ENCODE measurements at regions not wholly inside any gene's neighbourhood (a gene's known extent, or its start where the extent isn't known, plus 50 kb on each side); places are given as distances from the start of the nearest gene placed in this dataset.
"Not testable (repeated sequence)": the region's sequence is repeated elsewhere in the genome, so short reads cannot be mapped to it uniquely, and the experiment has no call there.

- not testable (repeated sequence) for DNase-seq
Observed at GRCh38 chr1:228681076-228681565, 54.2 kb upstream of the RHOU start.

DNA sequence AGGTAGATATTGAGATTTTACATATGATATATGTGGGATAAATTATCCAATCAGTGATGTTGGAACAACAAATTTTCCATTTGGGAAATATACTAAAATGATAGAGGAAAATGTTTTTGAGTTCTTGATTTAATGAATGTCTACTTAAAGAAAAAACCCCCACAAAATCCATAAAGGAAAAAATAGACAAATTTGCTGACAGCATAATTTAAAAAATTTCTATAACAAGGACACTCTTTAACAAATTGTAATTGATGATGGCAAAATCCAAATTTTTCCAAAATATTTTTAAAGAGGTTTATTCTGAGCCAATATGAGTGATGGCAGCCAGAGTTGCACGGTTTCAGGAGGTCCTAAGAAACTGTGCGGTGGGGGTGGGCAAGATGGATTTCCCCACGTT, 51.9 kb upstream of the RHOU start:
- DNase-seq: no peak

DNA sequence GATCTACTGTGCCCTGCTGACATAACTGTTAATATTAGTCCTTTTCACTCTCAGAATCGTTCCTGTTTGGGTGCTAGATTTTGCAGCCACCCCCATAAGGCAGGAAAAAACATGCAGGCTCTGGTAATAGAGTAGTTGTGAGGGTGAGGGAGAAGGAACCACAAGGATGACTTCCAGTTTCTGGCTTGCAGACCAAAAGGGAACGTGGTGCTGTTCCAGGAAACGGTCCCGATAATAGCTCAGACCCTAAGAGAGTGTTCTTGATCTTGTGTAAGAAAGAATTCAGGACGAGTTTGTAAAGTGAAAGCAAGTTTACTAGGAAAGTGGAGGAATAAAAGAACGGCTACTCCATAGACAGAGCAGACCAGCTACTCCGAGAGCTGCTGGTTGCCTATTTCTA, 50.7 kb upstream of the RHOU start:
- no peak for DNase-seq

GRCh38 chr1:228685081-228685660, 50.1 kb upstream of the RHOU start:
- no peak for DNase-seq

Data from fibroblast of skin of right quadriceps (primary cell).